H1 (cell line): ENCODE measurements at regions not wholly inside any gene's neighbourhood (a gene's known extent, or its start where the extent isn't known, plus 50 kb on each side); places are given as distances from the start of the nearest gene placed in this dataset.

Experiments
- CTCF ChIA-PET: fragments of 300-600 bp; sonication (Branson Sonifier 250); formaldehyde crosslinking; loops from one replicate; lab custom pipeline; 2021; ENCODE audit not compliant: partially characterized antibody; lab: Charles Lee
- POLR2A ChIA-PET: fragments of 300-600 bp; sonication (Branson Sonifier 250); formaldehyde crosslinking; loops from one replicate; lab custom pipeline; 2021; ENCODE audit warnings: inconsistent platforms; ENCODE audit not compliant: partially characterized antibody; lab: Charles Lee
- DNase-seq, 2 experiments: peaks; one replicate each; pipeline versions ENCODE4 v3.0.0 to v3.0.0-alpha.2; 2010 to 2022; ENCODE audit warnings: low spot score in 2 of 2, low read depth in 1 of 2, mixed read lengths in 1 of 2
- FAIRE-seq: peaks from 2 replicates; lab custom pipeline; 2011; peaks lifted over from hg19 to GRCh38; lab: Jason Lieb, UNC
- H2AFZ ChIP-seq: 2 replicates; pipeline ENCODE4 v1.8.1; 2012; ENCODE audit warnings: low read length, inconsistent platforms
- H2AK5ac ChIP-seq: 2 replicates; pipeline ENCODE4 v1.6.1; 2013; ENCODE audit warnings: low read depth, low read length
- H2BK120ac ChIP-seq: replicated peaks from 2 replicates; pipeline ENCODE3; 2013; ENCODE audit warnings: low read depth, low read length, inconsistent platforms
- H2BK12ac ChIP-seq: 2 replicates; pipeline ENCODE4 v1.6.1; 2013; ENCODE audit warnings: low read depth, low read length
- H2BK15ac ChIP-seq: 2 replicates; pipeline ENCODE4 v1.6.1; 2013; ENCODE audit warnings: low read length
- H2BK20ac ChIP-seq: 2 replicates; pipeline ENCODE4 v1.6.1; 2013; ENCODE audit warnings: low read length
- H2BK5ac ChIP-seq: 2 replicates; pipeline ENCODE4 v1.6.1; 2013; ENCODE audit warnings: low read depth, low read length
- H3K14ac ChIP-seq: 2 replicates; pipeline ENCODE4 v1.6.1; 2013; ENCODE audit warnings: inconsistent platforms; ENCODE audit not compliant: insufficient read length
- H3K18ac ChIP-seq: 2 replicates; pipeline ENCODE4 v1.6.1; 2013; ENCODE audit warnings: low read length; ENCODE audit errors: extremely low read depth
- H3K23ac ChIP-seq: 2 replicates; pipeline ENCODE4 v1.6.1; 2013; ENCODE audit warnings: inconsistent platforms; ENCODE audit not compliant: insufficient read length
- H3K23me2 ChIP-seq: 2 replicates; pipeline ENCODE4 v1.6.1; 2013; ENCODE audit warnings: low read depth, low read length
- H3K27ac ChIP-seq: 2 replicates; pipeline ENCODE4 v1.6.1; 2011; ENCODE audit warnings: low read depth, low read length, inconsistent platforms
- H3K27me3 ChIP-seq, 4 experiments: replicated peaks in 1 of 4; 1 replicate in 1 of 4; 2 replicates in 3 of 4; pipeline versions ENCODE4 v1.6.1 to v1.8.1; 2011 to 2013; ENCODE audit warnings: low read length in 3 of 4, mild to moderate bottlenecking in 3 of 4, inconsistent platforms in 2 of 4, mixed read lengths in 2 of 4, moderate library complexity in 1 of 4; ENCODE audit not compliant: control insufficient read depth in 3 of 4, insufficient read depth in 3 of 4; ENCODE audit errors: extremely low read depth in 1 of 4
- H3K36me3 ChIP-seq, 4 experiments: 2 replicates each; pipeline versions ENCODE4 v1.6.1 to v1.8.1; 2011 to 2013; ENCODE audit warnings: mild to moderate bottlenecking in 4 of 4, low read length in 3 of 4, moderate library complexity in 2 of 4, control low read depth in 1 of 4, inconsistent platforms in 1 of 4; ENCODE audit not compliant: insufficient read depth in 4 of 4, control insufficient read depth in 2 of 4
- H3K4ac ChIP-seq: replicated peaks from 2 replicates; pipeline ENCODE3; 2013; ENCODE audit warnings: low read length, low read depth, mixed read lengths, inconsistent platforms; ENCODE audit not compliant: insufficient read length
- H3K4me1 ChIP-seq, 4 experiments: replicated peaks in 1 of 4; 1 replicate in 1 of 4; 2 replicates in 3 of 4; pipeline versions ENCODE4 v1.6.1 to v1.8.1; 2011 to 2013; ENCODE audit warnings: low read length in 3 of 4, inconsistent platforms in 2 of 4, mixed read lengths in 1 of 4; ENCODE audit not compliant: insufficient read depth in 4 of 4, control insufficient read depth in 3 of 4
- H3K4me2 ChIP-seq, 2 experiments: 2 replicates each; pipeline versions ENCODE4 v1.6.1 to v1.8.1; 2011 to 2013; ENCODE audit warnings: low read depth in 2 of 2, low read length in 2 of 2, control low read depth in 1 of 2, inconsistent platforms in 1 of 2, mild to moderate bottlenecking in 1 of 2; ENCODE audit not compliant: insufficient read depth in 1 of 2
- H3K4me3 ChIP-seq, 4 experiments: fragments of 200-600, 300-600 bp in 1 of 4; sonication (generic), shearing (Covaris generic), sonication (Bioruptor Twin) in 1 of 4; 2 replicates each; pipeline versions ENCODE4 v1.5.1 to v1.8.1; 2011 to 2016; ENCODE audit warnings: low read length in 4 of 4, low read depth in 3 of 4, control low read depth in 2 of 4, inconsistent platforms in 2 of 4, mild to moderate bottlenecking in 2 of 4, mixed read lengths in 1 of 4, moderate library complexity in 1 of 4; ENCODE audit not compliant: insufficient read depth in 2 of 4; ENCODE audit errors: extremely low read depth in 1 of 4
- H3K56ac ChIP-seq: replicated peaks from 2 replicates; pipeline ENCODE3; 2013; ENCODE audit warnings: low read depth, mild to moderate bottlenecking, mixed read lengths, low read length, inconsistent platforms; ENCODE audit not compliant: insufficient read length
- H3K79me1 ChIP-seq: 2 replicates; pipeline ENCODE4 v1.6.1; 2013; ENCODE audit warnings: low read depth, low read length, control low read depth
- H3K79me2 ChIP-seq, 2 experiments: 2 replicates each; pipeline versions ENCODE4 v1.6.1 to v1.8.1; 2012 to 2013; ENCODE audit warnings: low read length in 2 of 2, mild to moderate bottlenecking in 2 of 2, inconsistent platforms in 1 of 2; ENCODE audit not compliant: insufficient read depth in 2 of 2, control insufficient read depth in 1 of 2
- H3K9ac ChIP-seq, 4 experiments: replicated peaks in 1 of 4; 1 replicate in 1 of 4; 2 replicates in 3 of 4; pipeline versions ENCODE4 v1.6.1 to v1.8.1; 2011 to 2013; ENCODE audit warnings: low read depth in 3 of 4, low read length in 3 of 4, control low read depth in 2 of 4, mild to moderate bottlenecking in 2 of 4, moderate library complexity in 2 of 4, inconsistent platforms in 1 of 4; ENCODE audit errors: extremely low read depth in 1 of 4
- H3K9me3 ChIP-seq, 2 experiments: 2 replicates each; pipeline versions ENCODE4 v1.6.1 to v1.8.1; 2012 to 2013; ENCODE audit warnings: mild to moderate bottlenecking in 2 of 2, moderate library complexity in 2 of 2, control low read depth in 1 of 2, inconsistent platforms in 1 of 2, low read depth in 1 of 2, low read length in 1 of 2, mixed read lengths in 1 of 2; ENCODE audit not compliant: insufficient read depth in 2 of 2
- H4K20me1 ChIP-seq, 2 experiments: replicated peaks in 1 of 2; 2 replicates each; pipeline versions ENCODE3 to v1.8.1; 2011 to 2013; ENCODE audit warnings: inconsistent platforms in 2 of 2, low read length in 2 of 2, mild to moderate bottlenecking in 1 of 2; ENCODE audit not compliant: insufficient read depth in 2 of 2, control insufficient read depth in 1 of 2
- H4K5ac ChIP-seq: 2 replicates; pipeline ENCODE4 v1.6.1; 2013; ENCODE audit warnings: low read length, low read depth, mixed read lengths, inconsistent platforms; ENCODE audit not compliant: insufficient read length
- H4K8ac ChIP-seq: 2 replicates; pipeline ENCODE4 v1.8.0; 2013; ENCODE audit warnings: mild to moderate bottlenecking, moderate library complexity, low read length, inconsistent platforms; ENCODE audit not compliant: insufficient read depth; ENCODE audit errors: extremely low read depth
- H4K91ac ChIP-seq: replicated peaks from 2 replicates; pipeline ENCODE3; 2013; ENCODE audit warnings: low read length, mixed read lengths, inconsistent platforms; ENCODE audit not compliant: insufficient read length
- BACH1 ChIP-seq: IDR thresholded peaks from 2 replicates; pipeline ENCODE4 v1.6.1; 2012; ENCODE audit warnings: low read length, improper control_type of control experiment
- CBX5 ChIP-seq: fragments of 300-800, 300-1000 bp; sonication (generic); IDR thresholded peaks from 2 replicates; pipeline ENCODE4 v1.7.1; 2016; ENCODE audit warnings: antibody characterized with exemption, low read length, low read depth
- GTF2F1 ChIP-seq: IDR thresholded peaks from 2 replicates; pipeline ENCODE4 v1.6.1; 2012; ENCODE audit warnings: low read depth, low read length, improper control_type of control experiment, borderline replicate concordance
- JUN ChIP-seq: IDR thresholded peaks from 2 replicates; pipeline ENCODE4 v1.6.1; 2011; ENCODE audit warnings: low read depth, mild to moderate bottlenecking, improper control_type of control experiment, low read length
- KDM1A ChIP-seq: fragments of 200-600, 300-600 bp; sonication (generic); IDR thresholded peaks from 2 replicates; pipeline ENCODE4 v1.7.1; 2016; ENCODE audit warnings: mild to moderate bottlenecking, low read length, borderline replicate concordance
- KDM5A ChIP-seq: fragments of 200-600 bp; IDR thresholded peaks from 2 replicates; pipeline ENCODE4 v1.7.1; 2012; ENCODE audit warnings: mild to moderate bottlenecking, low read length, inconsistent platforms, mixed read lengths
- NRF1 ChIP-seq: IDR thresholded peaks from 2 replicates; pipeline ENCODE4 v1.6.1; 2011; ENCODE audit warnings: mild to moderate bottlenecking, low read depth, low read length, improper control_type of control experiment
- POLR2AphosphoS5 ChIP-seq: IDR thresholded peaks from 2 replicates; pipeline ENCODE4 v1.6.1; 2011; ENCODE audit warnings: low read depth, low read length
- RNF2 ChIP-seq: fragments of 200-900, 300-1000 bp; sonication (generic); IDR thresholded peaks from 2 replicates; pipeline ENCODE4 v1.7.1; 2016; ENCODE audit warnings: borderline replicate concordance, low read depth, mild to moderate bottlenecking, antibody characterized with exemption, low read length; ENCODE audit not compliant: poor library complexity, severe bottlenecking; ENCODE audit errors: missing control alignments
- SP4 ChIP-seq: IDR thresholded peaks from 2 replicates; pipeline ENCODE4 v1.6.1; 2012; ENCODE audit warnings: low read length, inconsistent platforms
- TAF1 ChIP-seq: IDR thresholded peaks from 2 replicates; pipeline ENCODE4 v1.6.1; 2011; ENCODE audit warnings: mild to moderate bottlenecking, low read depth, low read length
- whole genome bisulfite sequencing, 2 experiments: shearing (Covaris generic) in 1 of 2; methylation state at CpG; one replicate each; pipeline versions ENCODE4 v1.1.6 to v1.1.7; 2013 to 2015; ENCODE audit warnings: low lambda C conversion rate in 2 of 2, mixed read lengths in 2 of 2, inconsistent platforms in 1 of 2, low coverage in 1 of 2, missing lambda C conversion rate in 1 of 2; ENCODE audit not compliant: insufficient replicate concordance in 2 of 2, insufficient coverage in 1 of 2, insufficient read length in 1 of 2; ENCODE audit errors: extremely low coverage in 1 of 2, missing lambda C conversion rate in 1 of 2; 5-methylcytosine and 5-hydroxymethylcytosine counted together
- TF ChIP-seq, protein P1 (sequence below), 3 experiments: IDR thresholded peaks; 1 replicate in 2 of 3; 2 replicates in 1 of 3; pipeline versions ENCODE4 v1.5.1 to v1.6.1; 2011; ENCODE audit warnings: low read length in 3 of 3, mild to moderate bottlenecking in 3 of 3, inconsistent platforms in 2 of 3, low read depth in 1 of 3, moderate library complexity in 1 of 3; ENCODE audit not compliant: insufficient read depth in 1 of 3; ENCODE audit errors: control extremely low read depth in 1 of 3

GRCh38 chr13:59490651-59491050, 673.1 kb downstream of the DIAPH3 start:
- Histone ChIP-seq H3K79me2 (no peaks in the 10 kb centered on the region), H4K8ac (no peak overlapping the region), H3K36me3 (no peaks in the 10 kb centered on the region), H3K18ac (no peak overlapping the region), H4K20me1 (no peaks in the 10 kb centered on the region), H3K56ac (no peak overlapping the region), H2BK20ac (peak overlapping the region; percentile 3; the same call in 1 of the 2 replicates), H3K9me3 (no peaks in the 10 kb centered on the region), H4K91ac (no peak overlapping the region), H3K27me3 (no peaks in the 10 kb centered on the region), H3K9ac (no peak overlapping the region), H3K27ac (no peak overlapping the region), H3K23me2 (no peaks in the 10 kb centered on the region), H2BK12ac (no peak overlapping the region), H2BK15ac (no peak overlapping the region), H2AK5ac (no peak overlapping the region), H2BK5ac (no peak overlapping the region), H3K4me1 (no peaks in the 10 kb centered on the region; a peak in 1 of 7 replicates), H3K4me2 (no peak overlapping the region), H3K23ac (no peak overlapping the region), H3K4me3 (no peak overlapping the region), H2BK120ac (no peak overlapping the region), H2AFZ (no peak overlapping the region), H3K79me1 (no peaks in the 10 kb centered on the region), H3K14ac (no peak overlapping the region), H4K5ac (no peak overlapping the region), H3K4ac (no peak overlapping the region)
- DNase-seq (no peak), FAIRE-seq (no peak)
- ChIA-PET CTCF (interaction anchor here (1.0 to 2.4 kb wide), 6 partner anchors 9 to 100 kb away, joined by 3 to 14 read pairs (median 4); no protein-coding TSS in a partner anchor), POLR2A (no interaction called here)
- 92% methylated on average over 1 of the region's 1 CpG; no CpG with 5 or more reads in 1 of the 2 experiments for WGBS, 2 experiments
- TF ChIP-seq NRF1 (no peak), TAF1 (no peak), GTF2F1 (no peak), SP4 (no peak), BACH1 (no peak), JUN (no peak), RNF2 (no peak), CBX5 (no peak), POLR2AphosphoS5 (no peak), KDM5A (no peak), KDM1A (no peak)
- TF ChIP-seq, protein P1, sequence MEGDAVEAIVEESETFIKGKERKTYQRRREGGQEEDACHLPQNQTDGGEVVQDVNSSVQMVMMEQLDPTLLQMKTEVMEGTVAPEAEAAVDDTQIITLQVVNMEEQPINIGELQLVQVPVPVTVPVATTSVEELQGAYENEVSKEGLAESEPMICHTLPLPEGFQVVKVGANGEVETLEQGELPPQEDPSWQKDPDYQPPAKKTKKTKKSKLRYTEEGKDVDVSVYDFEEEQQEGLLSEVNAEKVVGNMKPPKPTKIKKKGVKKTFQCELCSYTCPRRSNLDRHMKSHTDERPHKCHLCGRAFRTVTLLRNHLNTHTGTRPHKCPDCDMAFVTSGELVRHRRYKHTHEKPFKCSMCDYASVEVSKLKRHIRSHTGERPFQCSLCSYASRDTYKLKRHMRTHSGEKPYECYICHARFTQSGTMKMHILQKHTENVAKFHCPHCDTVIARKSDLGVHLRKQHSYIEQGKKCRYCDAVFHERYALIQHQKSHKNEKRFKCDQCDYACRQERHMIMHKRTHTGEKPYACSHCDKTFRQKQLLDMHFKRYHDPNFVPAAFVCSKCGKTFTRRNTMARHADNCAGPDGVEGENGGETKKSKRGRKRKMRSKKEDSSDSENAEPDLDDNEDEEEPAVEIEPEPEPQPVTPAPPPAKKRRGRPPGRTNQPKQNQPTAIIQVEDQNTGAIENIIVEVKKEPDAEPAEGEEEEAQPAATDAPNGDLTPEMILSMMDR (IDR thresholded peaks at IDR 0.05; ENCODE audit: control extremely low read depth in 1 of 3, insufficient read depth in 1 of 3, low read depth in 1 of 3, low read length in 3 of 3) = no peak
